SK-N-SH (cell line): ENCODE measurements at regions not wholly inside any gene's neighbourhood (a gene's known extent, or its start where the extent isn't known, plus 50 kb on each side); places are given as distances from the start of the nearest gene placed in this dataset.

Source experiments
- CTCF ChIA-PET: fragments of 300-600, 350-600 bp; formaldehyde crosslinking; extraction: SDS; loops from one replicate; lab custom pipeline; 2021; lab: Yijun Ruan, JAX
- POLR2A ChIA-PET: fragments of 350-600 bp; sonication (Branson Sonifier 250); formaldehyde crosslinking; extraction: SDS; loops from one replicate; lab custom pipeline; 2020; ENCODE audit warnings: antibody characterized with exemption, inconsistent platforms; lab: Yijun Ruan, JAX
- DNase-seq: peaks from one replicate; pipeline ENCODE4 v3.0.0; 2012
- H2AFZ ChIP-seq: fragments of 200-600 bp; sonication (generic); 2 replicates; pipeline ENCODE4 v1.8.1; 2016; ENCODE audit warnings: antibody characterized with exemption, mild to moderate bottlenecking, low read depth
- H3F3A ChIP-seq: fragments of 200-600 bp; sonication (generic); replicated peaks from 2 replicates; pipeline ENCODE3; 2016; ENCODE audit warnings: antibody characterized with exemption, mild to moderate bottlenecking; ENCODE audit not compliant: insufficient read depth
- H3K27ac ChIP-seq, 2 experiments: fragments of 200-500 bp in 1 of 2; fragments of 200-600 bp in 1 of 2; sonication (Bioruptor generic) in 1 of 2; sonication (generic), shearing (Covaris generic) in 1 of 2; 2 replicates each; pipeline versions ENCODE4 v1.5.1 to v1.6.1; 2014 to 2016; ENCODE audit warnings: low read depth in 2 of 2, inconsistent platforms in 1 of 2, low read length in 1 of 2, mild to moderate bottlenecking in 1 of 2, mixed read lengths in 1 of 2
- H3K27me3 ChIP-seq: fragments of 200-600 bp; sonication (generic), shearing (Covaris generic); 2 replicates; pipeline ENCODE4 v1.6.1; 2016; ENCODE audit warnings: mixed run types; ENCODE audit not compliant: insufficient read depth
- H3K36me3 ChIP-seq, 2 experiments: fragments of 200-500 bp in 1 of 2; fragments of 200-600 bp in 1 of 2; sonication (Bioruptor generic) in 1 of 2; sonication (generic) in 1 of 2; replicated peaks in 1 of 2; 2 replicates each; pipeline versions ENCODE3 to v1.5.1; 2014 to 2016; ENCODE audit warnings: low read length in 1 of 2, mild to moderate bottlenecking in 1 of 2; ENCODE audit not compliant: insufficient read depth in 2 of 2, control insufficient read depth in 1 of 2
- H3K4me1 ChIP-seq, 2 experiments: fragments of 200-500 bp in 1 of 2; fragments of 200-600 bp in 1 of 2; sonication (Bioruptor generic) in 1 of 2; sonication (generic), shearing (Covaris generic) in 1 of 2; 2 replicates each; pipeline versions ENCODE4 v1.5.1 to v1.6.1; 2014 to 2016; ENCODE audit warnings: low read depth in 1 of 2, low read length in 1 of 2, mixed run types in 1 of 2; ENCODE audit not compliant: insufficient read depth in 2 of 2, control insufficient read depth in 1 of 2
- H3K4me2 ChIP-seq: fragments of 200-600 bp; sonication (generic), shearing (Covaris generic); 2 replicates; pipeline ENCODE4 v1.6.1; 2017; ENCODE audit warnings: mixed run types
- H3K4me3 ChIP-seq, 2 experiments: fragments of 200-500 bp in 1 of 2; fragments of 200-600 bp in 1 of 2; sonication (Bioruptor generic) in 1 of 2; sonication (generic), shearing (Covaris generic) in 1 of 2; 2 replicates each; pipeline versions ENCODE4 v1.5.1 to v1.8.1; 2014 to 2016; ENCODE audit warnings: low read depth in 2 of 2, inconsistent platforms in 1 of 2, low read length in 1 of 2, mild to moderate bottlenecking in 1 of 2, mixed read lengths in 1 of 2, moderate library complexity in 1 of 2
- H3K79me2 ChIP-seq: fragments of 200-600 bp; sonication (generic); 2 replicates; pipeline ENCODE4 v1.8.1; 2017; ENCODE audit warnings: mild to moderate bottlenecking; ENCODE audit not compliant: insufficient read depth
- H3K9ac ChIP-seq: fragments of 200-600 bp; sonication (generic); 2 replicates; pipeline ENCODE4 v1.6.1; 2017; ENCODE audit warnings: mixed run types
- H3K9me2 ChIP-seq: fragments of 200-600 bp; sonication (generic); 2 replicates; pipeline ENCODE4 v1.6.1; 2017; ENCODE audit warnings: mixed run types
- H3K9me3 ChIP-seq: fragments of 200-600 bp; sonication (generic); 2 replicates; pipeline ENCODE4 v1.6.1; 2017; ENCODE audit warnings: mixed run types, mild to moderate bottlenecking, moderate library complexity
- H4K20me1 ChIP-seq: fragments of 200-600 bp; sonication (generic); 2 replicates; pipeline ENCODE4 v1.6.1; 2017; ENCODE audit warnings: mild to moderate bottlenecking, mixed run types; ENCODE audit not compliant: insufficient read depth
- ELF1 ChIP-seq: IDR thresholded peaks from 2 replicates; pipeline ENCODE4 v1.4.0; 2012
- EP300 ChIP-seq, 2 experiments: IDR thresholded peaks; 2 replicates each; pipeline versions ENCODE4 v1.4.0 to v1.6.1; 2012; ENCODE audit warnings: borderline replicate concordance in 1 of 2, low read depth in 1 of 2, low read length in 1 of 2
- GABPA ChIP-seq: IDR thresholded peaks from 2 replicates; pipeline ENCODE4 v1.4.0; 2012; ENCODE audit warnings: low read depth, mild to moderate bottlenecking
- GATA2 ChIP-seq: sonication (generic); formaldehyde crosslinking; IDR thresholded peaks from 2 replicates; pipeline ENCODE4 v1.5.0; 2020; ENCODE audit warnings: mild to moderate bottlenecking, missing genetic modification reagents
- IRF3 ChIP-seq: fragments of 150-350 bp; IDR thresholded peaks from 2 replicates; pipeline ENCODE4 v1.6.1; 2016; ENCODE audit warnings: mild to moderate bottlenecking, low read depth, low read length
- MEF2A ChIP-seq: IDR thresholded peaks from 2 replicates; pipeline ENCODE4 v1.4.0; 2012; ENCODE audit warnings: low read depth, borderline replicate concordance
- NFIC ChIP-seq: IDR thresholded peaks from 2 replicates; pipeline ENCODE4 v1.4.0; 2012; ENCODE audit warnings: borderline replicate concordance
- POLR2AphosphoS5 ChIP-seq: IDR thresholded peaks from 2 replicates; pipeline ENCODE4 v1.6.1; 2012; ENCODE audit warnings: low read depth, low read length
- RFX5 ChIP-seq: IDR thresholded peaks from 2 replicates; pipeline ENCODE4 v1.6.1; 2012; ENCODE audit warnings: mild to moderate bottlenecking, improper control_type of control experiment, low read length
- RXRA ChIP-seq: IDR thresholded peaks from 2 replicates; pipeline ENCODE4 v1.4.0; 2012; ENCODE audit warnings: low read depth, mild to moderate bottlenecking, borderline replicate concordance
- SIN3A ChIP-seq: IDR thresholded peaks from 2 replicates; pipeline ENCODE4 v1.6.1; 2012; ENCODE audit warnings: low read depth, mild to moderate bottlenecking, low read length, moderate library complexity, borderline replicate concordance
- SMC3 ChIP-seq: IDR thresholded peaks from 2 replicates; pipeline ENCODE4 v1.6.1; 2012; ENCODE audit warnings: low read depth, low read length, improper control_type of control experiment
- TAF1 ChIP-seq: IDR thresholded peaks from 2 replicates; pipeline ENCODE4 v1.6.1; 2012; ENCODE audit warnings: low read depth, mild to moderate bottlenecking, low read length, moderate library complexity, borderline replicate concordance
- TCF12 ChIP-seq: IDR thresholded peaks from 2 replicates; pipeline ENCODE4 v1.4.0; 2012
- USF1 ChIP-seq: IDR thresholded peaks from 2 replicates; pipeline ENCODE4 v1.4.0; 2012; ENCODE audit warnings: low read depth, borderline replicate concordance
- WGBS: methylation state at CpG from one replicate; pipeline ENCODE4 v1.1.6; 2017; ENCODE audit warnings: low lambda C conversion rate; 5-methylcytosine and 5-hydroxymethylcytosine counted together
- TF ChIP-seq, protein P1 (sequence below): IDR thresholded peaks from 2 replicates; pipeline ENCODE4 v1.4.0; 2012; ENCODE audit warnings: low read depth, borderline replicate concordance
- TF ChIP-seq, protein P2 (sequence below): IDR thresholded peaks from 2 replicates; pipeline ENCODE4 v1.6.1; 2012; ENCODE audit warnings: mild to moderate bottlenecking, low read depth, low read length, moderate library complexity
- TF ChIP-seq, protein P3 (sequence below): fragments of 200-600 bp; sonication (generic); IDR thresholded peaks from 2 replicates; pipeline ENCODE4 v1.6.1; 2017; ENCODE audit warnings: antibody characterized with exemption, mild to moderate bottlenecking, moderate library complexity

DNA sequence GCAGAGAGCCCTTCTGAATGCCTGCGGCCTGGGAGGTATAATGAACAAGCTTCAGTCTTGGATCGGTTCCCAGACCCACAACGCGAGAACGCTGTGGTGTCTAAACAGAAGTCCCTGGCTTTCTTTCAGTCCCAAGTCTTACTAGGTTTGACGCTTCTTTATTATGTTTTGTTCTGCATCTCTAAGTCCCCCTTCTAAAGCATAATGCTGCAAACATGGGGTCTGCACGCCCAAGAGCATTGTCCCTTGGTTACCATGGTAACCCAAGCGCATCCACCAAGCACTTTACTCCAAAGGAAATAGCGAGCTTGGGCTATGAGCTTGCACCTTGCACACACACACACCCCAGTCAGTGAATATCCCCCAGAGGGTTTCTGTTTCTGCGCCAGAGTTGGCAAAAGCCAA lies 193.7 kb downstream of the INO80D start:
- DNase-seq = no peak
- Histone ChIP-seq H3K27ac (no peak overlapping the region), H3K4me2 (no peak overlapping the region), H4K20me1 (no peaks in the 10 kb centered on the region), H3K79me2 (no peaks in the 10 kb centered on the region), H3K9ac (no peak overlapping the region), H3K27me3 (no peaks in the 10 kb centered on the region), H3K9me2 (no peaks in the 10 kb centered on the region), H3F3A (no peaks in the 10 kb centered on the region), H3K9me3 (no peaks in the 10 kb centered on the region), H3K36me3 (no peaks in the 10 kb centered on the region), H2AFZ (no peak overlapping the region), H3K4me1 (peaks cover 0 to 22% of the 10 kb centered on the region in 2 experiments; a peak in 2 of 4 replicates), H3K4me3 (no peak overlapping the region)
- ChIA-PET POLR2A (no interaction called here), CTCF (interaction anchor here (0.6 to 2.0 kb wide), 2 partner anchors 30 to 34 kb away, joined by 3 to 6 read pairs; no protein-coding TSS in a partner anchor)
- WGBS = 51% methylated on average over 10 of the region's 10 CpGs
- no peak for TF ChIP-seq ELF1
- no peak for TF ChIP-seq IRF3
- no peak for TF ChIP-seq RFX5
- TF ChIP-seq GABPA = no peak
- no peak for TF ChIP-seq EP300 (IDR thresholded peaks at IDR 0.05; ENCODE audit: borderline replicate concordance in 1 of 2, low read depth in 1 of 2, low read length in 1 of 2)
- TF ChIP-seq SMC3 = no peak
- TF ChIP-seq MEF2A = no peak
- TF ChIP-seq SIN3A = no peak
- no peak for TF ChIP-seq TAF1
- TF ChIP-seq GATA2 = no peak
- TF ChIP-seq POLR2AphosphoS5 = no peak
- no peak for TF ChIP-seq NFIC
- no peak for TF ChIP-seq USF1
- TF ChIP-seq, protein P1, sequence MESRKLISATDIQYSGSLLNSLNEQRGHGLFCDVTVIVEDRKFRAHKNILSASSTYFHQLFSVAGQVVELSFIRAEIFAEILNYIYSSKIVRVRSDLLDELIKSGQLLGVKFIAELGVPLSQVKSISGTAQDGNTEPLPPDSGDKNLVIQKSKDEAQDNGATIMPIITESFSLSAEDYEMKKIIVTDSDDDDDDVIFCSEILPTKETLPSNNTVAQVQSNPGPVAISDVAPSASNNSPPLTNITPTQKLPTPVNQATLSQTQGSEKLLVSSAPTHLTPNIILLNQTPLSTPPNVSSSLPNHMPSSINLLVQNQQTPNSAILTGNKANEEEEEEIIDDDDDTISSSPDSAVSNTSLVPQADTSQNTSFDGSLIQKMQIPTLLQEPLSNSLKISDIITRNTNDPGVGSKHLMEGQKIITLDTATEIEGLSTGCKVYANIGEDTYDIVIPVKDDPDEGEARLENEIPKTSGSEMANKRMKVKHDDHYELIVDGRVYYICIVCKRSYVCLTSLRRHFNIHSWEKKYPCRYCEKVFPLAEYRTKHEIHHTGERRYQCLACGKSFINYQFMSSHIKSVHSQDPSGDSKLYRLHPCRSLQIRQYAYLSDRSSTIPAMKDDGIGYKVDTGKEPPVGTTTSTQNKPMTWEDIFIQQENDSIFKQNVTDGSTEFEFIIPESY = no peak
- TF ChIP-seq, protein P2, sequence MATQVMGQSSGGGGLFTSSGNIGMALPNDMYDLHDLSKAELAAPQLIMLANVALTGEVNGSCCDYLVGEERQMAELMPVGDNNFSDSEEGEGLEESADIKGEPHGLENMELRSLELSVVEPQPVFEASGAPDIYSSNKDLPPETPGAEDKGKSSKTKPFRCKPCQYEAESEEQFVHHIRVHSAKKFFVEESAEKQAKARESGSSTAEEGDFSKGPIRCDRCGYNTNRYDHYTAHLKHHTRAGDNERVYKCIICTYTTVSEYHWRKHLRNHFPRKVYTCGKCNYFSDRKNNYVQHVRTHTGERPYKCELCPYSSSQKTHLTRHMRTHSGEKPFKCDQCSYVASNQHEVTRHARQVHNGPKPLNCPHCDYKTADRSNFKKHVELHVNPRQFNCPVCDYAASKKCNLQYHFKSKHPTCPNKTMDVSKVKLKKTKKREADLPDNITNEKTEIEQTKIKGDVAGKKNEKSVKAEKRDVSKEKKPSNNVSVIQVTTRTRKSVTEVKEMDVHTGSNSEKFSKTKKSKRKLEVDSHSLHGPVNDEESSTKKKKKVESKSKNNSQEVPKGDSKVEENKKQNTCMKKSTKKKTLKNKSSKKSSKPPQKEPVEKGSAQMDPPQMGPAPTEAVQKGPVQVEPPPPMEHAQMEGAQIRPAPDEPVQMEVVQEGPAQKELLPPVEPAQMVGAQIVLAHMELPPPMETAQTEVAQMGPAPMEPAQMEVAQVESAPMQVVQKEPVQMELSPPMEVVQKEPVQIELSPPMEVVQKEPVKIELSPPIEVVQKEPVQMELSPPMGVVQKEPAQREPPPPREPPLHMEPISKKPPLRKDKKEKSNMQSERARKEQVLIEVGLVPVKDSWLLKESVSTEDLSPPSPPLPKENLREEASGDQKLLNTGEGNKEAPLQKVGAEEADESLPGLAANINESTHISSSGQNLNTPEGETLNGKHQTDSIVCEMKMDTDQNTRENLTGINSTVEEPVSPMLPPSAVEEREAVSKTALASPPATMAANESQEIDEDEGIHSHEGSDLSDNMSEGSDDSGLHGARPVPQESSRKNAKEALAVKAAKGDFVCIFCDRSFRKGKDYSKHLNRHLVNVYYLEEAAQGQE = no peak
- TF ChIP-seq, protein P3, sequence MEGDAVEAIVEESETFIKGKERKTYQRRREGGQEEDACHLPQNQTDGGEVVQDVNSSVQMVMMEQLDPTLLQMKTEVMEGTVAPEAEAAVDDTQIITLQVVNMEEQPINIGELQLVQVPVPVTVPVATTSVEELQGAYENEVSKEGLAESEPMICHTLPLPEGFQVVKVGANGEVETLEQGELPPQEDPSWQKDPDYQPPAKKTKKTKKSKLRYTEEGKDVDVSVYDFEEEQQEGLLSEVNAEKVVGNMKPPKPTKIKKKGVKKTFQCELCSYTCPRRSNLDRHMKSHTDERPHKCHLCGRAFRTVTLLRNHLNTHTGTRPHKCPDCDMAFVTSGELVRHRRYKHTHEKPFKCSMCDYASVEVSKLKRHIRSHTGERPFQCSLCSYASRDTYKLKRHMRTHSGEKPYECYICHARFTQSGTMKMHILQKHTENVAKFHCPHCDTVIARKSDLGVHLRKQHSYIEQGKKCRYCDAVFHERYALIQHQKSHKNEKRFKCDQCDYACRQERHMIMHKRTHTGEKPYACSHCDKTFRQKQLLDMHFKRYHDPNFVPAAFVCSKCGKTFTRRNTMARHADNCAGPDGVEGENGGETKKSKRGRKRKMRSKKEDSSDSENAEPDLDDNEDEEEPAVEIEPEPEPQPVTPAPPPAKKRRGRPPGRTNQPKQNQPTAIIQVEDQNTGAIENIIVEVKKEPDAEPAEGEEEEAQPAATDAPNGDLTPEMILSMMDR = no peak
- no peak for TF ChIP-seq TCF12
- no peak for TF ChIP-seq RXRA
